ENCODE measurements at regions not wholly inside any gene's neighbourhood (a gene's known extent, or its start where the extent isn't known, plus 50 kb on each side); places are given as distances from the start of the nearest gene placed in this dataset.

DNA sequence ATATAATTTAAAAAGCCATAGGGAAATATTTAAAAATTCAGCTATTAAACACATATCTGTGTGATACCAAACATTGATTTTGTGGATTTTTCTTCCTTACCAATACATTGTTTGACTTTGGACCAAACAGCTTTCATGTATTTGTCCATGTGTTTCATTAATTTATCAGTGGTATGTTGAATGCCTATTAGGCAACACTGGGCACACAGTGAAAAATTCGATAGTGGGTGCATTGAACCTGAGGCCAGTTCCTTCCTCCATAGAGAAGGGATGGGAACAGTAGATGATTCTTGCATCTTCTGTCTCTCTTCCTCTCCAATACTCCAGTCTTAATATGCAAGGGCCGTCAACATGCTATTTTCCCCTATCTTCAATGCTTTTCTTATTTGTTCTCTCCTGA, 110.2 kb upstream of the NR3C1 start:
- TF ChIP-seq, protein P1, sequence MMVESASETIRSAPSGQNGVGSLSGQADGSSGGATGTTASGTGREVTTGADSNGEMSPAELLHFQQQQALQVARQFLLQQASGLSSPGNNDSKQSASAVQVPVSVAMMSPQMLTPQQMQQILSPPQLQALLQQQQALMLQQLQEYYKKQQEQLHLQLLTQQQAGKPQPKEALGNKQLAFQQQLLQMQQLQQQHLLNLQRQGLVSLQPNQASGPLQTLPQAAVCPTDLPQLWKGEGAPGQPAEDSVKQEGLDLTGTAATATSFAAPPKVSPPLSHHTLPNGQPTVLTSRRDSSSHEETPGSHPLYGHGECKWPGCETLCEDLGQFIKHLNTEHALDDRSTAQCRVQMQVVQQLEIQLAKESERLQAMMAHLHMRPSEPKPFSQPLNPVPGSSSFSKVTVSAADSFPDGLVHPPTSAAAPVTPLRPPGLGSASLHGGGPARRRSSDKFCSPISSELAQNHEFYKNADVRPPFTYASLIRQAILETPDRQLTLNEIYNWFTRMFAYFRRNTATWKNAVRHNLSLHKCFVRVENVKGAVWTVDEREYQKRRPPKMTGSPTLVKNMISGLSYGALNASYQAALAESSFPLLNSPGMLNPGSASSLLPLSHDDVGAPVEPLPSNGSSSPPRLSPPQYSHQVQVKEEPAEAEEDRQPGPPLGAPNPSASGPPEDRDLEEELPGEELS (CRISPR knock-in tag; IDR thresholded peaks at IDR 0.05; ENCODE audit: borderline replicate concordance), result no peak
- TF ChIP-seq, protein P2, sequence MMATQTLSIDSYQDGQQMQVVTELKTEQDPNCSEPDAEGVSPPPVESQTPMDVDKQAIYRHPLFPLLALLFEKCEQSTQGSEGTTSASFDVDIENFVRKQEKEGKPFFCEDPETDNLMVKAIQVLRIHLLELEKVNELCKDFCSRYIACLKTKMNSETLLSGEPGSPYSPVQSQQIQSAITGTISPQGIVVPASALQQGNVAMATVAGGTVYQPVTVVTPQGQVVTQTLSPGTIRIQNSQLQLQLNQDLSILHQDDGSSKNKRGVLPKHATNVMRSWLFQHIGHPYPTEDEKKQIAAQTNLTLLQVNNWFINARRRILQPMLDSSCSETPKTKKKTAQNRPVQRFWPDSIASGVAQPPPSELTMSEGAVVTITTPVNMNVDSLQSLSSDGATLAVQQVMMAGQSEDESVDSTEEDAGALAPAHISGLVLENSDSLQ (IDR thresholded peaks at IDR 0.05), result no peak
- TF ChIP-seq, protein P3, sequence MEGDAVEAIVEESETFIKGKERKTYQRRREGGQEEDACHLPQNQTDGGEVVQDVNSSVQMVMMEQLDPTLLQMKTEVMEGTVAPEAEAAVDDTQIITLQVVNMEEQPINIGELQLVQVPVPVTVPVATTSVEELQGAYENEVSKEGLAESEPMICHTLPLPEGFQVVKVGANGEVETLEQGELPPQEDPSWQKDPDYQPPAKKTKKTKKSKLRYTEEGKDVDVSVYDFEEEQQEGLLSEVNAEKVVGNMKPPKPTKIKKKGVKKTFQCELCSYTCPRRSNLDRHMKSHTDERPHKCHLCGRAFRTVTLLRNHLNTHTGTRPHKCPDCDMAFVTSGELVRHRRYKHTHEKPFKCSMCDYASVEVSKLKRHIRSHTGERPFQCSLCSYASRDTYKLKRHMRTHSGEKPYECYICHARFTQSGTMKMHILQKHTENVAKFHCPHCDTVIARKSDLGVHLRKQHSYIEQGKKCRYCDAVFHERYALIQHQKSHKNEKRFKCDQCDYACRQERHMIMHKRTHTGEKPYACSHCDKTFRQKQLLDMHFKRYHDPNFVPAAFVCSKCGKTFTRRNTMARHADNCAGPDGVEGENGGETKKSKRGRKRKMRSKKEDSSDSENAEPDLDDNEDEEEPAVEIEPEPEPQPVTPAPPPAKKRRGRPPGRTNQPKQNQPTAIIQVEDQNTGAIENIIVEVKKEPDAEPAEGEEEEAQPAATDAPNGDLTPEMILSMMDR (IDR thresholded peaks at IDR 0.05 in 2 of 3, conservative IDR thresholded peaks at IDR 0.05 in 1 of 3; ENCODE audit: insufficient read depth in 2 of 3, low read depth in 1 of 3, low read length in 3 of 3), result no peak
- TF ChIP-seq, protein P4, sequence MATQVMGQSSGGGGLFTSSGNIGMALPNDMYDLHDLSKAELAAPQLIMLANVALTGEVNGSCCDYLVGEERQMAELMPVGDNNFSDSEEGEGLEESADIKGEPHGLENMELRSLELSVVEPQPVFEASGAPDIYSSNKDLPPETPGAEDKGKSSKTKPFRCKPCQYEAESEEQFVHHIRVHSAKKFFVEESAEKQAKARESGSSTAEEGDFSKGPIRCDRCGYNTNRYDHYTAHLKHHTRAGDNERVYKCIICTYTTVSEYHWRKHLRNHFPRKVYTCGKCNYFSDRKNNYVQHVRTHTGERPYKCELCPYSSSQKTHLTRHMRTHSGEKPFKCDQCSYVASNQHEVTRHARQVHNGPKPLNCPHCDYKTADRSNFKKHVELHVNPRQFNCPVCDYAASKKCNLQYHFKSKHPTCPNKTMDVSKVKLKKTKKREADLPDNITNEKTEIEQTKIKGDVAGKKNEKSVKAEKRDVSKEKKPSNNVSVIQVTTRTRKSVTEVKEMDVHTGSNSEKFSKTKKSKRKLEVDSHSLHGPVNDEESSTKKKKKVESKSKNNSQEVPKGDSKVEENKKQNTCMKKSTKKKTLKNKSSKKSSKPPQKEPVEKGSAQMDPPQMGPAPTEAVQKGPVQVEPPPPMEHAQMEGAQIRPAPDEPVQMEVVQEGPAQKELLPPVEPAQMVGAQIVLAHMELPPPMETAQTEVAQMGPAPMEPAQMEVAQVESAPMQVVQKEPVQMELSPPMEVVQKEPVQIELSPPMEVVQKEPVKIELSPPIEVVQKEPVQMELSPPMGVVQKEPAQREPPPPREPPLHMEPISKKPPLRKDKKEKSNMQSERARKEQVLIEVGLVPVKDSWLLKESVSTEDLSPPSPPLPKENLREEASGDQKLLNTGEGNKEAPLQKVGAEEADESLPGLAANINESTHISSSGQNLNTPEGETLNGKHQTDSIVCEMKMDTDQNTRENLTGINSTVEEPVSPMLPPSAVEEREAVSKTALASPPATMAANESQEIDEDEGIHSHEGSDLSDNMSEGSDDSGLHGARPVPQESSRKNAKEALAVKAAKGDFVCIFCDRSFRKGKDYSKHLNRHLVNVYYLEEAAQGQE (IDR thresholded peaks at IDR 0.05; ENCODE audit: borderline replicate concordance), result no peak
- TF ChIP-seq, protein P4 (CRISPR knock-in tag; IDR thresholded peaks at IDR 0.05; ENCODE audit: low read depth), result no peak

All from K562 (cell line).